Breast epithelium (tissue), 3 donors: ENCODE measurements at regions not wholly inside any gene's neighbourhood (a gene's known extent, or its start where the extent isn't known, plus 50 kb on each side); places are given as distances from the start of the nearest gene placed in this dataset.

Experiments
- CTCF ChIP-seq, 3 donors: fragments of 450-650 bp; IDR thresholded peaks; one replicate each; pipeline ENCODE4 v1.5.1; 2016 to 2017; ENCODE audit warnings: antibody characterized with exemption in 3 of 3, mild to moderate bottlenecking in 3 of 3, moderate library complexity in 3 of 3
- POLR2A ChIP-seq: fragments of 450-650 bp; IDR thresholded peaks from one replicate; pipeline ENCODE4 v1.6.1; 2016; ENCODE audit warnings: antibody characterized with exemption, mild to moderate bottlenecking, moderate library complexity
- POLR2AphosphoS5 ChIP-seq, 3 donors: sonication (generic); formaldehyde crosslinking; IDR thresholded peaks; one replicate each; pipeline ENCODE4 v1.6.1; 2017; ENCODE audit warnings: antibody characterized with exemption in 3 of 3

DNA sequence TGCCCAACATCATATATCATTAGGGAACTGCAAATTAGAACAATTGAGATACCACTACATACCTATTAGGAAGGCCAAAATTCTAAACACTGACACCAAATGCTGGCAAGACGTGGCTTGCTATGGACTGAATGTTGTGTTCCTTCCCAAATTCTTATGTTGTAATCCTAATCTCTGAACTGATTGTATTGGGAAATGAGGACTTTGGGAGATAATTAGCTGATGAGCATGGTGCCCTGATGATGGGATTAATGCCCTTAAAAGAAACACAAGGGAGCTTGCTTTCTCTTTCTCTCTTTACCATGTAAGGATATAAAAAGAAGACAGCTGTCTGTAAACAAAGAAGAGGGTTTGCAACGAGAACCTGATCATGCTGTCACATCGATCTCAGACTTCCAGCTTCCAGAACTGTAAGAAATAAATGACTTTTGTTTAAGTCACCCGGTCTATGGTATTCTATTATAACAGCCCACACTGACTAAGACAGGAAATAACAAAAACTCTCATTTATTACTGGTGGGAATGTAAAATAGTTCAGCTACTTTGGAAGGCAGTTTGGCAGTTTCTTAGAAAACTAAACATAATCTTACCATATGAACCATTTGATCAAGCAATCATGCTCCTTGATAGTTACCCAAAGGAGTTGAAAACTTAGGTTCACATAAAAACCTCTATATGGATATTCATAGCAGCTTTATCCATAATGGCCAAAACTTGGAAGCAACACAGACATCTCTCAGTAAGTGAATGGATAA lies 458.3 kb upstream of the CBLB start:
- TF ChIP-seq CTCF (IDR thresholded peaks at IDR 0.05): no peak
- TF ChIP-seq POLR2AphosphoS5 (IDR thresholded peaks at IDR 0.05): no peak
- TF ChIP-seq POLR2A: no peak
